ENCODE measurements at regions not wholly inside any gene's neighbourhood (a gene's known extent, or its start where the extent isn't known, plus 50 kb on each side); places are given as distances from the start of the nearest gene placed in this dataset.

- DNase-seq (ENCODE audit: low read depth), result no peak
These were observed 155.0 kb upstream of the SERP2 start for GRCh38 chr13:44218501-44219240.

DNA sequence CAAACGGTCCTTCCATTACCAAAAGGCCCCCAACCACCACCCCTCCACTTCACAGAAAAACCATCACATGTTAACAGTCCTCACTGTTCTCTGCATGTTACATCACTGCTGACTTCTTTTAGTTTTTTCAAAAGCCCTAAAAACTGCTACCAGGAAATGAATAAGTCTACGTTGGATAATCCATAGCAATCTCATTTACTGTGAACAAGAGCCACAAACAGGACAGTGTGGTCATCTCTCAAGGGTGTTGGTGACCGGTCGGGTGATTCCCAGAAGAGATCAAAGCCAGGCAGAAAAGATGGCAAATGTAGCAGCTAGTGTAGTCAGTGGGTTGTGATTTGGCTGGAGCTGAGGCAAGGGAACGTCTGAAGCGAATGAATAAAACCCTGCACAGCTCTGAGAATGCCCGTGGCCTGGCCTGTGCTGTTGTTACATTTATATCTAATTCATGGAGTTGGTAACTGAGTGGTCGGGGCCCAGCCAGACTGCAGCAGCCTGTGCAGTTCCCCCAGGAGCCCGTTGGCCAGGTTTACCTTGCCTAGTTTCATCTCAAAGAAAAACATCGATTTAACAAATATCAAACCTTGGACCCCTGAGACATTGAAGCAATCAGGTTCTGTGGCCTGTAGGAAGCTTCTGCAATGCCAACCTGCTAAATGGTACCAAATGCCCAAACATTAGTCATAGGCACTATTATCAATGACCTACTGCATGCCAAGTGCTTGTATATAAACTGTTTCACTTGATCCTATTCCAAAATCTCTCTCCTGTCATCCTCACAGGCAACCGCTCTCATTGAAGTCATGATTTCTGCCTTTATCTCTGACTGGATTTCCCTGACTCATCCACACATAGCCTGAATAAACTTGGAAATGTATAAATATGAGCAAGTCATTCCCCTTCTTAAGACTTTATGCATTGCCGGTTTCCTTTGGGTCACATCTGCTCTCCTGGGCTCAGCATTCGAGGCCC lies 153.8 kb upstream of the SERP2 start:
- no peak for DNase-seq (ENCODE audit: low read depth)

DNA sequence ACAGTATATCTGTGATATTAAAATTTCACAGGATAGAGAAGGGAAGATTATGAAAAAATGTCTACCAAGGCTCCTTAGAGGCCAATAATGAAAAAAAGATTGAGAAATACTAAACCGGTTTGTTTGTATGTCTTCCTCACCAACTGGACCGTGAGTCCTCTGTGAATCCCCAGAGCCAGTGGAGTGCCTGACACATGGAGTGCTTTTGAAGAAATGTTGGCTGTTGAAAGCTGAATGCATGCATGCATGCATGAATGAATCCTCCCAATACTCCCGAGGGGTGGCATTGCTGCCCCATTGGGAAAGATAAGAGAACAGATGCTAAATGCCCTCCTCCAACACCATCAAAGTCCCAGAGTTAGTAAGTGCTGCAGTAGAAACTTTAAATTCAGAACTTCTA lies 152.7 kb upstream of the SERP2 start:
- no peak for DNase-seq (ENCODE audit: low read depth)

DNA sequence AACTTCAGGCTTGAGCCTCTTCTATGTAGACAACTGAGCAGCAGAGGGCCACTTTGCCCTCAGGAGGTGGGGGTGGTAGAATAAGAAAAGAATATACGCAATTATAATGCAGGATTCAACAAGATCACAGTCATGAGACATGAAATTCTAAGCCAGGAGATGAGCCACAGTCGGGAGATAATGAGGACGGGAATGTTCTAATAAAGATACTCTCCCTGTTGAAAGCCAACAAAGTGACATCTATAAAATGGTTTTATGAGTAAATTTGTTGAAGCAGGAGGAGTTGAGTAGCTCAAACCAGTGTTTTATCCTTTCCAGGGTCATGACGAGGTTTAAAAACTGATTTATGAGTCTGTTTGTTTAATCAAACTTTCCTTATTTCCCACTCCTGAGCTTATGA lies 152.0 kb upstream of the SERP2 start:
- DNase-seq (ENCODE audit: low read depth), result no peak

- DNase-seq (ENCODE audit: low read depth), result no peak
These were observed 149.7 kb upstream of the SERP2 start for GRCh38 chr13:44223770-44224444.

GRCh38 chr13:44224450-44225149 lies 149.0 kb upstream of the SERP2 start:
- DNase-seq (ENCODE audit: low read depth), result no peak

DNA sequence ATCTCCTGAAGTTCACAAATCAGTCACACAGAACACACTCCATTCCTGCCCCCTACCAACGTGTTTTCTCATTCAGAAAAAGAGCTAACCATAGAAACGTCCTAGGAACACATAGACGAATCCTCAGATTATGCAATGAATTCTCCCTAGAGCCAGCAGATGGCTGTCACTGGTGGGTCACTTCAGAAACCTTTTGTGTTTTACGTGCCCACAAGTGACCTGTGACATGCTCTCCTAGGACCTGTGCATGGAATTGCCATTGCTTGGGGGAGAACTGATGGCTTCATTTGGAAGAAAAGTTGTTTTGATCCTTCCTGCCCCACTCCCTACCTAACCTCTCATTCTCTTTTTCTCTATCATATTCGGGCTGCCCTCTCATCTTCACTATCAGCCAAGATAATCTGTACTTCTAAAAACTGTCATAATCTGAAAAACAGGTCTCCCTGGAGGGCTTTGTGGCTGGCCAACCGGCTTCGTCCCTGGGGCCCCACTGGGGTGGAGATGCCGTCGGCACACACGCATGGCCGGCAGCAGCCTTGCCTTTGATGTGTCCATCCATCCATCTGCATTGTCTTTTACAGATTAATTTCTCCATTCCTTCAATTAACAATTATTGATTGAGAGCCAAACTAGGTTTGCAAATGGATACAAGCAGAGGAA lies 144.1 kb upstream of the SERP2 start:
- DNase-seq (ENCODE audit: low read depth), result no peak

GRCh38 chr13:44230071-44230470 lies 143.6 kb upstream of the SERP2 start:
- DNase-seq (ENCODE audit: low read depth), result no peak

- DNase-seq (ENCODE audit: low read depth), result no peak
These were observed 142.9 kb upstream of the SERP2 start for GRCh38 chr13:44230736-44231135.

GRCh38 chr13:44231786-44232516 lies 141.7 kb upstream of the SERP2 start:
- no peak for DNase-seq (ENCODE audit: low read depth)

DNA sequence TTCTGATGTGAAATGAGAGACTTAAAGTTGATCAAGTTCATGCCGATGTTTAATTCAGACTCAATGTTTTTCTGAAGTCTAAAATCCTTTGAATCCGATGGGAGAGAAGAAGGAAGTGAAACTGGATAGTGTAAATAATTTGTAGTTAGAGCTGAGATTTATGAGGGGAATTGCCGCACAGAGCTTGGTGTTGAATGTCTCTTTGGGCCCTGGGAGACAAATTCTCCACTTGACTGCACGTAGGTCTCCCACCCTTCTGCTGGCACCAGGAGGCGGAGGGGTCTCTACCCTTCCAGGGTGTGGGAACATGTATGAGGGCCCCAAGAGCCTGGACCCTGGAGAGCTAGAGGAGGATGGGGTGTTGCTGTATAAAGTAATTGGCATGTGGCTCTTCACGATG lies 140.8 kb upstream of the SERP2 start:
- DNase-seq (ENCODE audit: low read depth), result no peak

GRCh38 chr13:44234566-44234965 lies 139.1 kb upstream of the SERP2 start:
- DNase-seq (ENCODE audit: low read depth), result no peak

GRCh38 chr13:44236370-44236769 lies 137.3 kb upstream of the SERP2 start:
- DNase-seq (ENCODE audit: low read depth), result no peak

GRCh38 chr13:44236801-44237207 lies 136.8 kb upstream of the SERP2 start:
- no peak for DNase-seq (ENCODE audit: low read depth)

- DNase-seq (ENCODE audit: low read depth), result no peak
These were observed 136.3 kb upstream of the SERP2 start for GRCh38 chr13:44237276-44237767.

GRCh38 chr13:44237881-44238421 lies 135.7 kb upstream of the SERP2 start:
- DNase-seq (ENCODE audit: low read depth), result no peak

DNA sequence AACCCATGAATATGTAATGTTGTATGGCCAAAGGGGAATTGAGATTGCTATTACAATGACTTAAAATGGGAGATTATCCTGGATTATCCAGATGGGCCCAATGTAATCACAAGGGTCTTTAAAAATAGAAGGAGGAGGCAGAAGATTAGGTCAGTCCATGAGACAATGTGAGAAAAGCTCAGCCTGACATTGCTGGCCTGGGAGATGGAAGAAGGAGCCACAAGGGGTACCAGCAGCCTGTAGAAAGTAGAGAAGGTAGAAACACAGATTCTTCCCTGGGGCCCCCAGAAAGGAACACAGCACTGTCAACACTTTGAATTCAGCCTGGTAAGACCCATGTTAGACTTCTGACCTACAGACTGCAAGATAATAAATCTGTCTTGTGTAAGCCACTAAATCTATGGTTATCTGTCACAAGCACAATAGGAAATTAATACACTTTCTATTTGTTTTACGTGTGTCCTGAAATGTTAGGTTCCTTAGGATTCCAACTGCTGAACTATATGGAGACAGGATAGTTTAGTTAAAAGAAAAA lies 132.9 kb upstream of the SERP2 start:
- DNase-seq (ENCODE audit: low read depth), result no peak

DNA sequence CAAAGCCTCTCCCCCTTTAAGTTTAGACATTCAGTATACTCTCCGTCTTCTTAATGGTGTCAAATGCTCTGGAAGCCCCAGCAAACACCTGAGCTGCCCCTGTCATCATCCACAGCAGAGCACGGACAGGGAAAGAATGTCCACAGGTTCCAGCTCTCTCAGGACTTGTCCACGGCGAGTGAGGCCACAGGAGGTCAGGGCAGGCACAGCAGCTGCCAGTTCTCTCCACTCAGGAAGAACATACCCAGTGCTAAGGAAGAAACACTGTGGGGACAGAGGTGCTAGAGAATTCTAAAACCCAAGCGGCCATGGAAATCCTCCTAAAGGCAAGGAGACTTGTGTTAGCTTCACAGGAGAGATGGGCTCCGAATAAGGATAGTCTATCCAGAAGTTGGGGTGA lies 132.0 kb upstream of the SERP2 start:
- no peak for DNase-seq (ENCODE audit: low read depth)

DNA sequence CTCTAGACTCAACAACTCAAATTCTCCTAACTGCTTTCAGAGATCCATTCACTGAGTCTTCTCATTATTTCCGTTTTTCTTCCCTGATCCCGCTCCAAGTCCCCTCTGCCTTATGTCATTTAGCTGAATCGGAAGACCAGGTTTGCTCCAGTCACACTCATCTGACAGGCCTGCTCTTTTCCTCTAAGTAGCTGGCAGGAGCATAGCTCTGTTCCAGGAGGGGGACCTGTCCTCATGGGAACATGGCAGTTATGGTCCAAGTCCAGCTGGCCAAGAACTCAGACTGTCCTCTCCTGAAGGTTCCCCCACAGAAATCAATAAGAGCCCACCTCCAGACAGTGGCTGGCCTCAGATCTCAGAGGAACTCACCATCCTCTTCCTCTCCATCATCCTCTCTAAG lies 130.9 kb upstream of the SERP2 start:
- DNase-seq (ENCODE audit: low read depth), result no peak

All from stimulated activated CD8-positive, alpha-beta memory T cell treated with anti-CD3 and anti-CD28 coated beads, Interleukin-4, amount 100 ng/mL, for 24 hours (primary cell).